H9 (cell line): ENCODE measurements at regions not wholly inside any gene's neighbourhood (a gene's known extent, or its start where the extent isn't known, plus 50 kb on each side); places are given as distances from the start of the nearest gene placed in this dataset.

Experiments used
- DNase-seq: peaks from one replicate; pipeline ENCODE4 v3.0.0-alpha.2; 2017
- H2AFZ ChIP-seq: one replicate; pipeline ENCODE4 v1.6.1; 2013; ENCODE audit warnings: mild to moderate bottlenecking, low read length, control low read depth, moderate library complexity
- H2AK5ac ChIP-seq: 2 replicates; pipeline ENCODE4 v1.6.1; 2013; ENCODE audit warnings: low read length, control low read depth, mixed read lengths; ENCODE audit not compliant: insufficient read length
- H2BK120ac ChIP-seq: one replicate; pipeline ENCODE4 v1.6.1; 2013; ENCODE audit warnings: low read depth, mild to moderate bottlenecking, low read length, control low read depth, inconsistent platforms; ENCODE audit not compliant: poor library complexity, severe bottlenecking
- H2BK12ac ChIP-seq: 2 replicates; pipeline ENCODE4 v1.6.1; 2013; ENCODE audit warnings: low read length, control low read depth, mixed read lengths, low read depth; ENCODE audit not compliant: insufficient read length
- H2BK15ac ChIP-seq: 2 replicates; pipeline ENCODE4 v1.6.1; 2013; ENCODE audit warnings: low read depth, low read length, control low read depth
- H2BK20ac ChIP-seq: one replicate; pipeline ENCODE4 v1.6.1; 2013; ENCODE audit warnings: low read depth, mild to moderate bottlenecking, low read length, control low read depth, inconsistent platforms; ENCODE audit not compliant: poor library complexity, severe bottlenecking
- H2BK5ac ChIP-seq: 2 replicates; pipeline ENCODE4 v1.6.1; 2013; ENCODE audit warnings: low read length, control low read depth, mixed read lengths; ENCODE audit not compliant: insufficient read length
- H3K14ac ChIP-seq: 2 replicates; pipeline ENCODE4 v1.6.1; 2013; ENCODE audit warnings: low read length, control low read depth; ENCODE audit not compliant: insufficient read depth
- H3K18ac ChIP-seq: 2 replicates; pipeline ENCODE4 v1.6.1; 2013; ENCODE audit warnings: low read depth, mild to moderate bottlenecking, mixed read lengths, low read length, control low read depth; ENCODE audit not compliant: insufficient read length
- H3K23ac ChIP-seq: 2 replicates; pipeline ENCODE4 v1.6.1; 2013; ENCODE audit warnings: low read length, control low read depth, mixed read lengths, low read depth; ENCODE audit not compliant: insufficient read length
- H3K23me2 ChIP-seq: 2 replicates; pipeline ENCODE4 v1.6.1; 2013; ENCODE audit warnings: low read depth, mild to moderate bottlenecking, mixed read lengths, low read length, control low read depth; ENCODE audit not compliant: insufficient read length, poor library complexity, severe bottlenecking
- H3K27ac ChIP-seq: 2 replicates; pipeline ENCODE4 v1.5.1; 2013; ENCODE audit warnings: low read length, control low read depth, mixed read lengths, low read depth; ENCODE audit not compliant: insufficient read length
- H3K27me3 ChIP-seq: 2 replicates; pipeline ENCODE4 v1.6.1; 2013; ENCODE audit warnings: low read length, control low read depth, inconsistent platforms; ENCODE audit not compliant: insufficient read depth
- H3K4ac ChIP-seq: 2 replicates; pipeline ENCODE4 v1.6.1; 2013; ENCODE audit warnings: low read depth, mild to moderate bottlenecking, control low read depth, inconsistent platforms, low read length, moderate library complexity
- H3K4me1 ChIP-seq: 2 replicates; pipeline ENCODE4 v1.6.1; 2013; ENCODE audit warnings: low read length, control low read depth, inconsistent platforms; ENCODE audit not compliant: insufficient read depth
- H3K4me2 ChIP-seq: 2 replicates; pipeline ENCODE4 v1.6.1; 2013; ENCODE audit warnings: low read length, control low read depth, mixed read lengths; ENCODE audit not compliant: insufficient read length, insufficient read depth
- H3K56ac ChIP-seq: 2 replicates; pipeline ENCODE4 v1.6.1; 2013; ENCODE audit warnings: low read depth, mild to moderate bottlenecking, mixed read lengths, low read length, control low read depth; ENCODE audit not compliant: insufficient read length
- H3K79me1 ChIP-seq: 2 replicates; pipeline ENCODE4 v1.6.1; 2013; ENCODE audit warnings: low read depth, mild to moderate bottlenecking, moderate library complexity, low read length, control low read depth, inconsistent platforms; ENCODE audit not compliant: insufficient read depth, poor library complexity, severe bottlenecking
- H3K79me2 ChIP-seq: 2 replicates; pipeline ENCODE4 v1.6.1; 2013; ENCODE audit warnings: low read length, control low read depth, inconsistent platforms; ENCODE audit not compliant: insufficient read depth
- H3K9ac ChIP-seq: 2 replicates; pipeline ENCODE4 v1.6.1; 2013; ENCODE audit warnings: low read length, control low read depth, mixed read lengths; ENCODE audit not compliant: insufficient read length; ENCODE audit errors: extremely low read depth
- H3K9me3 ChIP-seq: one replicate; pipeline ENCODE4 v1.6.1; 2013; ENCODE audit warnings: low read depth, low read length, inconsistent platforms; ENCODE audit not compliant: control insufficient read depth
- H3T11ph ChIP-seq: one replicate; pipeline ENCODE4 v1.6.1; 2013; ENCODE audit warnings: mild to moderate bottlenecking, low read length, control low read depth, inconsistent platforms
- H4K20me1 ChIP-seq: one replicate; pipeline ENCODE4 v1.6.1; 2013; ENCODE audit not compliant: control insufficient read depth, insufficient read length, insufficient read depth
- H4K5ac ChIP-seq: 2 replicates; pipeline ENCODE4 v1.6.1; 2013; ENCODE audit warnings: low read depth, mild to moderate bottlenecking, mixed read lengths, low read length, control low read depth; ENCODE audit not compliant: insufficient read length
- H4K8ac ChIP-seq: replicated peaks from 2 replicates; pipeline ENCODE4 v1.6.1; 2013; ENCODE audit warnings: low read length, control low read depth, mixed read lengths, low read depth; ENCODE audit not compliant: insufficient read length
- H4K91ac ChIP-seq: 2 replicates; pipeline ENCODE4 v1.6.1; 2013; ENCODE audit warnings: low read depth, mild to moderate bottlenecking, moderate library complexity, mixed read lengths, low read length, control low read depth; ENCODE audit not compliant: insufficient read length
- H3K27ac Mint-ChIP-seq, 3 experiments: 2 replicates in 2 of 3; 3 replicates in 1 of 3; pipeline ENCODE4 v1.8.0; 2020 to 2021; ENCODE audit warnings: mixed read lengths in 3 of 3, mild to moderate bottlenecking in 1 of 3, moderate library complexity in 1 of 3
- H3K27me3 Mint-ChIP-seq: 2 replicates; pipeline ENCODE4 v1.8.0; 2021; ENCODE audit warnings: low read depth, mild to moderate bottlenecking, moderate library complexity, mixed read lengths
- H3K36me3 Mint-ChIP-seq, 3 experiments: 2 replicates in 2 of 3; 3 replicates in 1 of 3; pipeline ENCODE4 v1.8.0; 2020 to 2021; ENCODE audit warnings: low read depth in 3 of 3, mixed read lengths in 3 of 3; ENCODE audit not compliant: insufficient read depth in 1 of 3
- H3K4me1 Mint-ChIP-seq, 2 experiments: 2 replicates each; pipeline ENCODE4 v1.8.0; 2020; ENCODE audit warnings: mixed read lengths in 2 of 2
- H3K4me3 Mint-ChIP-seq, 2 experiments: 2 replicates in 1 of 2; 3 replicates in 1 of 2; pipeline ENCODE4 v1.8.0; 2020 to 2021; ENCODE audit warnings: mild to moderate bottlenecking in 2 of 2, mixed read lengths in 2 of 2, moderate library complexity in 1 of 2
- H3K9me3 Mint-ChIP-seq, 2 experiments: 2 replicates in 1 of 2; 3 replicates in 1 of 2; pipeline ENCODE4 v1.8.0; 2020; ENCODE audit warnings: mild to moderate bottlenecking in 2 of 2, mixed read lengths in 2 of 2, moderate library complexity in 1 of 2
- WGBS: extraction: QIAGEN DNeasy Blood & Tissue Kit; methylation state at CpG from one replicate; pipeline ENCODE4 v1.1.7; 2013; ENCODE audit warnings: missing lambda C conversion rate, low lambda C conversion rate, mixed read lengths; ENCODE audit not compliant: insufficient read length; ENCODE audit errors: extremely low coverage; 5-methylcytosine and 5-hydroxymethylcytosine counted together
- TF ChIP-seq, protein P1 (sequence below): fragments of 200-600 bp; sonication (generic); conservative IDR thresholded peaks from 3 replicates; pipeline ENCODE4 v1.8.0; 2021; ENCODE audit warnings: antibody characterized with exemption, mild to moderate bottlenecking

- Histone ChIP-seq H2BK12ac (no peak overlapping the region), H3K79me1 (no peaks in the 10 kb centered on the region), H3K4ac (no peak overlapping the region), H3K4me2 (no peak overlapping the region), H2BK5ac (no peak overlapping the region), H3K56ac (no peak overlapping the region), H4K91ac (no peak overlapping the region), H3K14ac (no peak overlapping the region), H3K23me2 (no peaks in the 10 kb centered on the region), H2BK15ac (no peak overlapping the region), H3K9me3 (no peaks in the 10 kb centered on the region), H3K9ac (no peak overlapping the region), H3K27ac (no peak overlapping the region), H2AFZ (no peak overlapping the region), H3K18ac (no peak overlapping the region), H3T11ph (no peak overlapping the region), H2AK5ac (no peak overlapping the region), H4K8ac (no peak overlapping the region), H3K27me3 (no peaks in the 10 kb centered on the region), H2BK120ac (no peak overlapping the region), H2BK20ac (no peak overlapping the region), H3K79me2 (no peaks in the 10 kb centered on the region), H3K4me1 (no peaks in the 10 kb centered on the region), H4K20me1 (no peaks in the 10 kb centered on the region), H4K5ac (no peak overlapping the region), H3K23ac (no peak overlapping the region)
- WGBS: no CpG with 5 or more reads among the region's 1 CpG
- no peak overlapping the region for H3K27ac Mint-ChIP-seq
- H3K27me3 Mint-ChIP-seq: no peaks in the 10 kb centered on the region
- no peaks in the 10 kb centered on the region; a peak in 1 of 5 replicates for H3K9me3 Mint-ChIP-seq
- no peak for DNase-seq
- TF ChIP-seq, protein P1, sequence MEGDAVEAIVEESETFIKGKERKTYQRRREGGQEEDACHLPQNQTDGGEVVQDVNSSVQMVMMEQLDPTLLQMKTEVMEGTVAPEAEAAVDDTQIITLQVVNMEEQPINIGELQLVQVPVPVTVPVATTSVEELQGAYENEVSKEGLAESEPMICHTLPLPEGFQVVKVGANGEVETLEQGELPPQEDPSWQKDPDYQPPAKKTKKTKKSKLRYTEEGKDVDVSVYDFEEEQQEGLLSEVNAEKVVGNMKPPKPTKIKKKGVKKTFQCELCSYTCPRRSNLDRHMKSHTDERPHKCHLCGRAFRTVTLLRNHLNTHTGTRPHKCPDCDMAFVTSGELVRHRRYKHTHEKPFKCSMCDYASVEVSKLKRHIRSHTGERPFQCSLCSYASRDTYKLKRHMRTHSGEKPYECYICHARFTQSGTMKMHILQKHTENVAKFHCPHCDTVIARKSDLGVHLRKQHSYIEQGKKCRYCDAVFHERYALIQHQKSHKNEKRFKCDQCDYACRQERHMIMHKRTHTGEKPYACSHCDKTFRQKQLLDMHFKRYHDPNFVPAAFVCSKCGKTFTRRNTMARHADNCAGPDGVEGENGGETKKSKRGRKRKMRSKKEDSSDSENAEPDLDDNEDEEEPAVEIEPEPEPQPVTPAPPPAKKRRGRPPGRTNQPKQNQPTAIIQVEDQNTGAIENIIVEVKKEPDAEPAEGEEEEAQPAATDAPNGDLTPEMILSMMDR: no peak
- H3K4me1 Mint-ChIP-seq: no peaks in the 10 kb centered on the region
- no peaks in the 10 kb centered on the region for H3K36me3 Mint-ChIP-seq
- no peak overlapping the region for H3K4me3 Mint-ChIP-seq
Measured at GRCh38 chr6:74167511-74167910, 471.5 kb downstream of the CD109 start.
